H9 (cell line): ENCODE measurements at regions not wholly inside any gene's neighbourhood (a gene's known extent, or its start where the extent isn't known, plus 50 kb on each side); places are given as distances from the start of the nearest gene placed in this dataset.

Experiments used
- DNase-seq: peaks from one replicate; pipeline ENCODE4 v3.0.0-alpha.2; 2017
- H2AFZ ChIP-seq: one replicate; pipeline ENCODE4 v1.6.1; 2013; ENCODE audit warnings: mild to moderate bottlenecking, low read length, control low read depth, moderate library complexity
- H2AK5ac ChIP-seq: 2 replicates; pipeline ENCODE4 v1.6.1; 2013; ENCODE audit warnings: low read length, control low read depth, mixed read lengths; ENCODE audit not compliant: insufficient read length
- H2BK120ac ChIP-seq: one replicate; pipeline ENCODE4 v1.6.1; 2013; ENCODE audit warnings: low read depth, mild to moderate bottlenecking, low read length, control low read depth, inconsistent platforms; ENCODE audit not compliant: poor library complexity, severe bottlenecking
- H2BK12ac ChIP-seq: 2 replicates; pipeline ENCODE4 v1.6.1; 2013; ENCODE audit warnings: low read length, control low read depth, mixed read lengths, low read depth; ENCODE audit not compliant: insufficient read length
- H2BK15ac ChIP-seq: 2 replicates; pipeline ENCODE4 v1.6.1; 2013; ENCODE audit warnings: low read depth, low read length, control low read depth
- H2BK20ac ChIP-seq: one replicate; pipeline ENCODE4 v1.6.1; 2013; ENCODE audit warnings: low read depth, mild to moderate bottlenecking, low read length, control low read depth, inconsistent platforms; ENCODE audit not compliant: poor library complexity, severe bottlenecking
- H2BK5ac ChIP-seq: 2 replicates; pipeline ENCODE4 v1.6.1; 2013; ENCODE audit warnings: low read length, control low read depth, mixed read lengths; ENCODE audit not compliant: insufficient read length
- H3K14ac ChIP-seq: 2 replicates; pipeline ENCODE4 v1.6.1; 2013; ENCODE audit warnings: low read length, control low read depth; ENCODE audit not compliant: insufficient read depth
- H3K18ac ChIP-seq: 2 replicates; pipeline ENCODE4 v1.6.1; 2013; ENCODE audit warnings: low read depth, mild to moderate bottlenecking, mixed read lengths, low read length, control low read depth; ENCODE audit not compliant: insufficient read length
- H3K23ac ChIP-seq: 2 replicates; pipeline ENCODE4 v1.6.1; 2013; ENCODE audit warnings: low read length, control low read depth, mixed read lengths, low read depth; ENCODE audit not compliant: insufficient read length
- H3K23me2 ChIP-seq: 2 replicates; pipeline ENCODE4 v1.6.1; 2013; ENCODE audit warnings: low read depth, mild to moderate bottlenecking, mixed read lengths, low read length, control low read depth; ENCODE audit not compliant: insufficient read length, poor library complexity, severe bottlenecking
- H3K27ac ChIP-seq: 2 replicates; pipeline ENCODE4 v1.5.1; 2013; ENCODE audit warnings: low read length, control low read depth, mixed read lengths, low read depth; ENCODE audit not compliant: insufficient read length
- H3K27me3 ChIP-seq: 2 replicates; pipeline ENCODE4 v1.6.1; 2013; ENCODE audit warnings: low read length, control low read depth, inconsistent platforms; ENCODE audit not compliant: insufficient read depth
- H3K4ac ChIP-seq: 2 replicates; pipeline ENCODE4 v1.6.1; 2013; ENCODE audit warnings: low read depth, mild to moderate bottlenecking, control low read depth, inconsistent platforms, low read length, moderate library complexity
- H3K4me1 ChIP-seq: 2 replicates; pipeline ENCODE4 v1.6.1; 2013; ENCODE audit warnings: low read length, control low read depth, inconsistent platforms; ENCODE audit not compliant: insufficient read depth
- H3K4me2 ChIP-seq: 2 replicates; pipeline ENCODE4 v1.6.1; 2013; ENCODE audit warnings: low read length, control low read depth, mixed read lengths; ENCODE audit not compliant: insufficient read length, insufficient read depth
- H3K56ac ChIP-seq: 2 replicates; pipeline ENCODE4 v1.6.1; 2013; ENCODE audit warnings: low read depth, mild to moderate bottlenecking, mixed read lengths, low read length, control low read depth; ENCODE audit not compliant: insufficient read length
- H3K79me1 ChIP-seq: 2 replicates; pipeline ENCODE4 v1.6.1; 2013; ENCODE audit warnings: low read depth, mild to moderate bottlenecking, moderate library complexity, low read length, control low read depth, inconsistent platforms; ENCODE audit not compliant: insufficient read depth, poor library complexity, severe bottlenecking
- H3K79me2 ChIP-seq: 2 replicates; pipeline ENCODE4 v1.6.1; 2013; ENCODE audit warnings: low read length, control low read depth, inconsistent platforms; ENCODE audit not compliant: insufficient read depth
- H3K9ac ChIP-seq: 2 replicates; pipeline ENCODE4 v1.6.1; 2013; ENCODE audit warnings: low read length, control low read depth, mixed read lengths; ENCODE audit not compliant: insufficient read length; ENCODE audit errors: extremely low read depth
- H3K9me3 ChIP-seq: one replicate; pipeline ENCODE4 v1.6.1; 2013; ENCODE audit warnings: low read depth, low read length, inconsistent platforms; ENCODE audit not compliant: control insufficient read depth
- H3T11ph ChIP-seq: one replicate; pipeline ENCODE4 v1.6.1; 2013; ENCODE audit warnings: mild to moderate bottlenecking, low read length, control low read depth, inconsistent platforms
- H4K20me1 ChIP-seq: one replicate; pipeline ENCODE4 v1.6.1; 2013; ENCODE audit not compliant: control insufficient read depth, insufficient read length, insufficient read depth
- H4K5ac ChIP-seq: 2 replicates; pipeline ENCODE4 v1.6.1; 2013; ENCODE audit warnings: low read depth, mild to moderate bottlenecking, mixed read lengths, low read length, control low read depth; ENCODE audit not compliant: insufficient read length
- H4K8ac ChIP-seq: replicated peaks from 2 replicates; pipeline ENCODE4 v1.6.1; 2013; ENCODE audit warnings: low read length, control low read depth, mixed read lengths, low read depth; ENCODE audit not compliant: insufficient read length
- H4K91ac ChIP-seq: 2 replicates; pipeline ENCODE4 v1.6.1; 2013; ENCODE audit warnings: low read depth, mild to moderate bottlenecking, moderate library complexity, mixed read lengths, low read length, control low read depth; ENCODE audit not compliant: insufficient read length
- H3K27ac Mint-ChIP-seq, 3 experiments: 2 replicates in 2 of 3; 3 replicates in 1 of 3; pipeline ENCODE4 v1.8.0; 2020 to 2021; ENCODE audit warnings: mixed read lengths in 3 of 3, mild to moderate bottlenecking in 1 of 3, moderate library complexity in 1 of 3
- H3K27me3 Mint-ChIP-seq: 2 replicates; pipeline ENCODE4 v1.8.0; 2021; ENCODE audit warnings: low read depth, mild to moderate bottlenecking, moderate library complexity, mixed read lengths
- H3K36me3 Mint-ChIP-seq, 3 experiments: 2 replicates in 2 of 3; 3 replicates in 1 of 3; pipeline ENCODE4 v1.8.0; 2020 to 2021; ENCODE audit warnings: low read depth in 3 of 3, mixed read lengths in 3 of 3; ENCODE audit not compliant: insufficient read depth in 1 of 3
- H3K4me1 Mint-ChIP-seq, 2 experiments: 2 replicates each; pipeline ENCODE4 v1.8.0; 2020; ENCODE audit warnings: mixed read lengths in 2 of 2
- H3K4me3 Mint-ChIP-seq, 2 experiments: 2 replicates in 1 of 2; 3 replicates in 1 of 2; pipeline ENCODE4 v1.8.0; 2020 to 2021; ENCODE audit warnings: mild to moderate bottlenecking in 2 of 2, mixed read lengths in 2 of 2, moderate library complexity in 1 of 2
- H3K9me3 Mint-ChIP-seq, 2 experiments: 2 replicates in 1 of 2; 3 replicates in 1 of 2; pipeline ENCODE4 v1.8.0; 2020; ENCODE audit warnings: mild to moderate bottlenecking in 2 of 2, mixed read lengths in 2 of 2, moderate library complexity in 1 of 2
- WGBS: extraction: QIAGEN DNeasy Blood & Tissue Kit; methylation state at CpG from one replicate; pipeline ENCODE4 v1.1.7; 2013; ENCODE audit warnings: missing lambda C conversion rate, low lambda C conversion rate, mixed read lengths; ENCODE audit not compliant: insufficient read length; ENCODE audit errors: extremely low coverage; 5-methylcytosine and 5-hydroxymethylcytosine counted together
- TF ChIP-seq, protein P1 (sequence below): fragments of 200-600 bp; sonication (generic); conservative IDR thresholded peaks from 3 replicates; pipeline ENCODE4 v1.8.0; 2021; ENCODE audit warnings: antibody characterized with exemption, mild to moderate bottlenecking

DNA sequence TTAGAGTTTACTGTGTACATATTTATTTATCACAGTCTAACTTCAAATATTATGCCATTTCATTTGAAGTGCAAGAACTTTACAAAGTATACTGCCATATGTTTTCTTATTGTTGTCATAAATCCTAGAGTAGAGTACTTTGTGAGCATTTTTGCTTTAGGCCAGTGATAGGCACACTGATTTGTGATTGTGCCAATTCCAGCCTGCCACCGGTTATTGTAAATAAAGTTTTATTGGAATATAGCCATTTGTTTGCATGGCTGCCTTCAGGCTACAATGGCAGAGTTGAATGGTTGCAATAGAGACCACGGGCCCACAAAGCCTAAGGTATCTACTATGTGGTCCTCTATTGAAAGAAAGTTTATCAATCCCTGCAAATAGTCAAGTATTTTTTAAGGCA lies 175.8 kb upstream of the GALNT2 start:
- no peaks in the 10 kb centered on the region for H4K20me1 ChIP-seq
- no peaks in the 10 kb centered on the region for H3K4me1 Mint-ChIP-seq
- no peaks in the 10 kb centered on the region for H3K23me2 ChIP-seq
- no CpG with 5 or more reads among the region's 2 CpGs for WGBS
- no peak overlapping the region for H3K18ac ChIP-seq
- H3T11ph ChIP-seq = no peak overlapping the region
- no peak overlapping the region for H2BK120ac ChIP-seq
- no peak overlapping the region for H2AK5ac ChIP-seq
- H3K27me3 Mint-ChIP-seq = no peaks in the 10 kb centered on the region; the same call in 1 of the 2 replicates
- no peaks in the 10 kb centered on the region for H3K27me3 ChIP-seq
- no peak overlapping the region for H3K27ac Mint-ChIP-seq
- no peak overlapping the region for H2BK12ac ChIP-seq
- H3K9me3 Mint-ChIP-seq = peaks cover 0 to 2% of the 10 kb centered on the region in 2 experiments; a peak in 2 of 5 replicates
- H3K4ac ChIP-seq = no peak overlapping the region
- no peak overlapping the region for H3K9ac ChIP-seq
- H3K27ac ChIP-seq = no peak overlapping the region
- no peak for DNase-seq
- no peak overlapping the region for H2AFZ ChIP-seq
- H3K4me1 ChIP-seq = no peaks in the 10 kb centered on the region
- H3K79me2 ChIP-seq = no peaks in the 10 kb centered on the region
- H2BK15ac ChIP-seq = no peak overlapping the region
- no peaks in the 10 kb centered on the region for H3K36me3 Mint-ChIP-seq
- no peak overlapping the region for H4K5ac ChIP-seq
- H2BK20ac ChIP-seq = no peak overlapping the region
- no peak overlapping the region for H3K4me3 Mint-ChIP-seq
- H4K91ac ChIP-seq = no peak overlapping the region
- TF ChIP-seq, protein P1, sequence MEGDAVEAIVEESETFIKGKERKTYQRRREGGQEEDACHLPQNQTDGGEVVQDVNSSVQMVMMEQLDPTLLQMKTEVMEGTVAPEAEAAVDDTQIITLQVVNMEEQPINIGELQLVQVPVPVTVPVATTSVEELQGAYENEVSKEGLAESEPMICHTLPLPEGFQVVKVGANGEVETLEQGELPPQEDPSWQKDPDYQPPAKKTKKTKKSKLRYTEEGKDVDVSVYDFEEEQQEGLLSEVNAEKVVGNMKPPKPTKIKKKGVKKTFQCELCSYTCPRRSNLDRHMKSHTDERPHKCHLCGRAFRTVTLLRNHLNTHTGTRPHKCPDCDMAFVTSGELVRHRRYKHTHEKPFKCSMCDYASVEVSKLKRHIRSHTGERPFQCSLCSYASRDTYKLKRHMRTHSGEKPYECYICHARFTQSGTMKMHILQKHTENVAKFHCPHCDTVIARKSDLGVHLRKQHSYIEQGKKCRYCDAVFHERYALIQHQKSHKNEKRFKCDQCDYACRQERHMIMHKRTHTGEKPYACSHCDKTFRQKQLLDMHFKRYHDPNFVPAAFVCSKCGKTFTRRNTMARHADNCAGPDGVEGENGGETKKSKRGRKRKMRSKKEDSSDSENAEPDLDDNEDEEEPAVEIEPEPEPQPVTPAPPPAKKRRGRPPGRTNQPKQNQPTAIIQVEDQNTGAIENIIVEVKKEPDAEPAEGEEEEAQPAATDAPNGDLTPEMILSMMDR = no peak
- no peak overlapping the region for H4K8ac ChIP-seq
- no peak overlapping the region for H2BK5ac ChIP-seq
- no peak overlapping the region for H3K56ac ChIP-seq
- H3K9me3 ChIP-seq = no peaks in the 10 kb centered on the region
- H3K79me1 ChIP-seq = no peaks in the 10 kb centered on the region
- H3K23ac ChIP-seq = no peak overlapping the region
- H3K14ac ChIP-seq = no peak overlapping the region
- H3K4me2 ChIP-seq = no peak overlapping the region
